Subcutaneous abdominal adipose tissue (tissue), 5 donors: ENCODE measurements at regions not wholly inside any gene's neighbourhood (a gene's known extent, or its start where the extent isn't known, plus 50 kb on each side); places are given as distances from the start of the nearest gene placed in this dataset.
"Not testable (repeated sequence)": the region's sequence is repeated elsewhere in the genome, so short reads cannot be mapped to it uniquely, and the experiment has no call there.

Source experiments
- H3K27ac ChIP-seq: one replicate; pipeline ENCODE4 v1.7.0; 2013; ENCODE audit warnings: low read depth, mild to moderate bottlenecking, inconsistent platforms, low read length, moderate library complexity
- H3K27me3 ChIP-seq, 5 donors: one replicate each; pipeline ENCODE4 v1.7.0; 2013; ENCODE audit warnings: low read length in 5 of 5, inconsistent platforms in 1 of 5; ENCODE audit not compliant: control insufficient read depth in 5 of 5, insufficient read depth in 4 of 5
- H3K36me3 ChIP-seq, 5 donors: one replicate each; pipeline ENCODE4 v1.7.0; 2013; ENCODE audit warnings: low read length in 5 of 5; ENCODE audit not compliant: control insufficient read depth in 5 of 5, insufficient read depth in 5 of 5
- H3K4me1 ChIP-seq, 5 donors: one replicate each; pipeline ENCODE4 v1.7.0; 2013; ENCODE audit warnings: low read length in 5 of 5, mild to moderate bottlenecking in 3 of 5, moderate library complexity in 1 of 5; ENCODE audit not compliant: control insufficient read depth in 5 of 5, insufficient read depth in 5 of 5
- H3K4me3 ChIP-seq, 5 donors: one replicate each; pipeline ENCODE4 v1.7.0; 2013; ENCODE audit warnings: low read length in 5 of 5, low read depth in 1 of 5
- H3K9ac ChIP-seq, 5 donors: one replicate each; pipeline ENCODE4 v1.7.0; 2013; ENCODE audit warnings: low read length in 5 of 5, mild to moderate bottlenecking in 4 of 5, moderate library complexity in 3 of 5
- H3K9me3 ChIP-seq, 5 donors: one replicate each; pipeline ENCODE4 v1.7.0; 2013; ENCODE audit warnings: low read length in 5 of 5; ENCODE audit not compliant: control insufficient read depth in 5 of 5
- donor health status: healthy.
- donor health status: healthy.
- donor health status: healthy.
- donor health status: healthy.
- donor health status: healthy.

DNA sequence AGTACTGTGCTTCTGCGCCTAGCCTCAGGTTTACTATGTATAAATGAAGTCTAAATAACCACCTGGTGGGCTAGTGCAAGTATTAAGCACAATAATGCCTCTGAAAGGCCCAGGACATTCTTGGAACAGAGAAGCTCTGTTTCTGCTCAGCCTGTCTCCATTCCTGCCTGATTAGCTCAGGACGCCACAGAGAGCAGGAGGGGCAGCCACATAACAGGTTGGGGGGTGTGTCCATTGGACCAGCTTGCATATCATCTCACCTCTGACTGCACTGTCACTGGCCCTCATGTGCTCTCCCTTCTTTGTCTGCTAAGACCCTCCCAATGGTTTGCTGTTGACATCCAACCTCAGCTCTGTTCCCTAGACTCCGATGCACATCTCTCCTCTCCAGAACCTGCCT lies 52.8 kb upstream of the IKZF1 start:
- H3K36me3 ChIP-seq, result no peaks in the 10 kb centered on the region
- H3K9me3 ChIP-seq, result peaks cover 0 to 6% (median under 1%) of the 10 kb centered on the region in 5 donors
- H3K27ac ChIP-seq, result no peak overlapping the region
- H3K9ac ChIP-seq, result no peak overlapping the region
- no peak overlapping the region for H3K4me3 ChIP-seq
- H3K4me1 ChIP-seq, result no peaks in the 10 kb centered on the region
- no peaks in the 10 kb centered on the region for H3K27me3 ChIP-seq

DNA sequence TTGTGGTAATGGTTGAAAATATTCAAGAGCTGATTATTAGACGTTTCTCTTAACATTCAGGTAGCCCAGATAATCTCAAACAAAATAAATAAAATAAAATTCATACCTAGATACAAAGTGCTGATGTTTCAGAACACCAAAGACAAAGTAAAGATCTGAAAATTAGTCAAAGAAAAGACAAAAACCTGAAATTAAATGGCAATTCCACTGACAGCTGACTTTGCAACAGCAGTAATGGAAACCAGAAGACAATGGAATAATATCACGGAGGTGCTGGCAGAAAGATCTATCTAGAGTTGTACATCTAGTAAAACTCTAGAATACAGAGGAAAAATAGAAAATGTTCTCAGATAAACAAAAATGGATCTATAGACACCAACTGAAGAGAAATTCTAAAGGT lies 58.0 kb upstream of the IKZF1 start:
- Histone ChIP-seq H3K4me3 (no peak overlapping the region), H3K9me3 (peaks cover 3 to 15% (median 11%) of the 10 kb centered on the region in 5 donors), H3K36me3 (no peaks in the 10 kb centered on the region), H3K27me3 (no peaks in the 10 kb centered on the region), H3K4me1 (no peaks in the 10 kb centered on the region), H3K27ac (no peak overlapping the region), H3K9ac (no peak overlapping the region)

DNA sequence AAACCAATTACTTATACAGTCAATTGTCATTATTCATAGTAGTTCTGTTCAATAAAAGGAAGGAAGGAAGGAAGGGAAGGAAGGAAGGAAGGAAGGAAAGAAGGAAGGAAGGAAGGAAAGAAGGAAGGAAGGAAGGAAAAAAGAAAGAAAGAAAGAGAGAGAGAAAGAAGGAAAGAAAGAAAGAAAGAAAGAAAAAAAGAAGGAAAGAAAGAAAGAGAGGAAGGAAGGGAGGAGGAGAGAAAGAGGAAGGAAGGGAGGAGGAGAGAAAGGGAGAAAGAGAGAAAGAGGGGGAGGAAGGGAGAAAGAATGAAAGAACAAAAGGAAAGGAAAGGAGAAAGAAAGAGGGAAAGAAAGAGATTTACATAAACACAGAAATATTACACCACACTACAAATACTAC lies 62.4 kb upstream of the IKZF1 start:
- peaks cover 3 to 16% (median 5%) of the 10 kb centered on the region in 5 donors for H3K9me3 ChIP-seq
- H3K27me3 ChIP-seq, H3K36me3 ChIP-seq, H3K9ac ChIP-seq, H3K4me1 ChIP-seq, H3K4me3 ChIP-seq, H3K27ac ChIP-seq: not testable (repeated sequence)

- H3K36me3 ChIP-seq, H3K27ac ChIP-seq: not testable (repeated sequence)
Observed at GRCh38 chr7:50240699-50241098, 63.8 kb upstream of the IKZF1 start.

DNA sequence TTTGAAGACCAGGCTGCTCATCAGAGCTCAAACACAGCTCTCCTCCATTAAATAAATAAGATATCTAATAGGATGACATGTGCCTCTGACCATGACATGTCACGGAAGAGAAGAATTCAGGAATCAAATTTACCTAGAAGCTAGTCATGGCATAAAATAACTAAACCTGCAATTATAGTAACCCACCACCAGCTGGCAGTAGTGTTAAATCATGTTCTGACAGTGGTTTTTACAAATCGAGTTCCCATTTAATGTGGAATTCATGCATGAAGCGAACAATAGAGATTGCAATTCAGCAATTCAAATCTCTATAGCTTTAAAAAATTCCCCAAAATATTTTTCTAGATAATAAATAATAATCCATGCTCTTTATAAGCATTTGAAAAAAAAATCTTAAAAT lies 74.6 kb upstream of the IKZF1 start:
- Histone ChIP-seq H3K27ac (no peak overlapping the region), H3K9me3 (peaks cover 2 to 11% (median 7%) of the 10 kb centered on the region in 5 donors), H3K36me3 (no peaks in the 10 kb centered on the region), H3K27me3 (no peaks in the 10 kb centered on the region), H3K9ac (no peak overlapping the region), H3K4me3 (no peak overlapping the region), H3K4me1 (peaks cover 0 to 3% (median 0%) of the 10 kb centered on the region in 5 donors)

More at GRCh38 chr7:50240699-50241098, 63.8 kb upstream of the IKZF1 start:
- H3K4me1 ChIP-seq, H3K9ac ChIP-seq, H3K4me3 ChIP-seq, H3K9me3 ChIP-seq, H3K27me3 ChIP-seq: not testable (repeated sequence)

GRCh38 chr7:50228148-50228547 lies 76.4 kb upstream of the IKZF1 start:
- H3K9ac ChIP-seq, result no peak overlapping the region
- H3K4me3 ChIP-seq, result no peak overlapping the region
- no peak overlapping the region for H3K27ac ChIP-seq
- H3K9me3 ChIP-seq, result peaks cover 2 to 11% (median 7%) of the 10 kb centered on the region in 5 donors
- H3K4me1 ChIP-seq, result peaks cover 0 to 3% (median 0%) of the 10 kb centered on the region in 5 donors
- H3K27me3 ChIP-seq, result no peaks in the 10 kb centered on the region
- H3K36me3 ChIP-seq, result no peaks in the 10 kb centered on the region

DNA sequence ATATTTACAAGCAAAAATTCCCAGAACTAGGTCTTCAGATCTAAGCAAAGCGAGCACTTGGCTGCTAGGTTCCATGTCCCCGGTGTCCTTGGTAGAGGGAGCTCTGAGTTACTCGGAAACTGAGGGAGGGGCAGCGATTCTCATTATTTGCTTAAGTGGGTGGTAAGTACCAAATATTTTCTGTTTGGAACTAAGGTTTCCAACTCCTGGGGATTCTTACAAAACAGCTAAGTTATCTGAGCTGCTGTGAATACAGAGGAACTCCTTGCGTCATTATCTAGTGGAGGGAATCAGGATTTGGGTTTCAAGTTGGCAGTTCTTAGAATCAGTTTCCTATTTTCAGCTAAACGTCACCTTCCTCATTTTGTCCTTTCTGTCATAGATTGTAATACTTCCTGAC lies 76.8 kb upstream of the IKZF1 start:
- H3K4me1 ChIP-seq, result peaks cover 0 to 3% (median 0%) of the 10 kb centered on the region in 5 donors
- no peak overlapping the region for H3K9ac ChIP-seq
- H3K27ac ChIP-seq, result no peak overlapping the region
- no peaks in the 10 kb centered on the region for H3K27me3 ChIP-seq
- no peaks in the 10 kb centered on the region for H3K36me3 ChIP-seq
- peaks cover 2 to 11% (median 8%) of the 10 kb centered on the region in 5 donors for H3K9me3 ChIP-seq
- no peak overlapping the region for H3K4me3 ChIP-seq

DNA sequence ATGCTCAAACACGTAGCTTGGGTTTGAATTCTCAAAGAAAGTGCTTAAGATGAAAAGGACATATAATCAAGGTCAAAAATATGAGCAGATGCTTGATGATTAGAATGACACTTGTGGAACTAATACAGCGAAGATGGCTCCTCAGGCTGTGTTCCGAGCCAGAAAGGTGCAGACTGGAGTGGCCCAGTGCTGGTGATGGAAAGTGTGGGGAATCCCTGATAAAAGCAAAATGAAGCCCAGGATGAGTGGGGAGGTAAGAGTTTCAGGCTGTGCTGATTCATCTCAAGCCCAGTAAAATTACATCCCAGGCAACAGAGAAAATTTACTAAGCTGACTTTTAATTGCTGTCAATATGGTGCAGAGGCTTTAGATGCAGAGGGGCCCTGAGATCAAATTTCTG lies 77.8 kb upstream of the IKZF1 start:
- Histone ChIP-seq H3K9ac (no peak overlapping the region), H3K4me1 (peaks cover 0 to 3% (median 0%) of the 10 kb centered on the region in 5 donors), H3K27ac (no peak overlapping the region), H3K9me3 (peaks cover 2 to 18% (median 11%) of the 10 kb centered on the region in 5 donors), H3K27me3 (no peaks in the 10 kb centered on the region), H3K4me3 (no peak overlapping the region), H3K36me3 (no peaks in the 10 kb centered on the region)

- Histone ChIP-seq H3K36me3 (no peaks in the 10 kb centered on the region), H3K9me3 (peaks cover 2 to 18% (median 11%) of the 10 kb centered on the region in 5 donors), H3K27ac (no peak overlapping the region), H3K9ac (no peak overlapping the region), H3K4me1 (peaks cover 0 to 3% (median 0%) of the 10 kb centered on the region in 5 donors), H3K27me3 (no peaks in the 10 kb centered on the region), H3K4me3 (no peak overlapping the region)
Observed at GRCh38 chr7:50226145-50226544, 78.4 kb upstream of the IKZF1 start.

- peaks cover 0 to 5% (median 2%) of the 10 kb centered on the region in 5 donors for H3K4me1 ChIP-seq
- H3K9ac ChIP-seq, result no peak overlapping the region
- peaks cover 0 to 7% (median 4%) of the 10 kb centered on the region in 5 donors for H3K9me3 ChIP-seq
- H3K27me3 ChIP-seq, result no peaks in the 10 kb centered on the region
- no peak overlapping the region for H3K27ac ChIP-seq
- H3K36me3 ChIP-seq, result no peaks in the 10 kb centered on the region
- no peak overlapping the region for H3K4me3 ChIP-seq
Observed at GRCh38 chr7:50221433-50221832, 83.1 kb upstream of the IKZF1 start.

DNA sequence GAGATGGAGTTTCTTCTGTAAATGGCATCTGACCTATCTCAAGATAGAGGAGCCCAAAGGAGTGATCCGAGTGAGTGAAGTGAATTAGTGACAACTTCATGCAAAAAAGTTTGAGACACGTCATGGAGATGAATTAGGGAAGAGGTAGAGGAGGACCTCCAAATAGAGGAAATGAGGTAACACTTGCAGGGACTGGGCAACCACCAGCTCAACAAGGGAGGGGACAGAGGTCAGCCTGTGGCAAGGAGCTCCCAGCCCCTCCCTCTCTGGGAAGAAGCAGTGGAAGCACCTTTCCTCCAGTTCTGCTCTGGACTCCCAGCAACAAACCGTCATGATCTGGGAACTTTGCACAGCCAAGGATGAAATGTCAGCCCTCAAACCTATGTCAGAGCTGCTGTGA lies 83.5 kb upstream of the IKZF1 start:
- H3K9ac ChIP-seq, result no peak overlapping the region
- H3K27me3 ChIP-seq, result no peaks in the 10 kb centered on the region
- H3K27ac ChIP-seq, result no peak overlapping the region
- H3K4me1 ChIP-seq, result peaks cover 0 to 5% (median 2%) of the 10 kb centered on the region in 5 donors
- peaks cover 0 to 7% (median 4%) of the 10 kb centered on the region in 5 donors for H3K9me3 ChIP-seq
- H3K36me3 ChIP-seq, result no peaks in the 10 kb centered on the region
- no peak overlapping the region for H3K4me3 ChIP-seq
